GM12801 (cell line): ENCODE measurements at regions not wholly inside any gene's neighbourhood (a gene's known extent, or its start where the extent isn't known, plus 50 kb on each side); places are given as distances from the start of the nearest gene placed in this dataset.

ENCODE experiments used
- TF ChIP-seq, protein P1 (sequence below): IDR thresholded peaks from one replicate; pipeline ENCODE4 v1.5.1; 2011; ENCODE audit warnings: control low read depth; ENCODE audit not compliant: insufficient read length; ENCODE audit errors: extremely low read depth

DNA sequence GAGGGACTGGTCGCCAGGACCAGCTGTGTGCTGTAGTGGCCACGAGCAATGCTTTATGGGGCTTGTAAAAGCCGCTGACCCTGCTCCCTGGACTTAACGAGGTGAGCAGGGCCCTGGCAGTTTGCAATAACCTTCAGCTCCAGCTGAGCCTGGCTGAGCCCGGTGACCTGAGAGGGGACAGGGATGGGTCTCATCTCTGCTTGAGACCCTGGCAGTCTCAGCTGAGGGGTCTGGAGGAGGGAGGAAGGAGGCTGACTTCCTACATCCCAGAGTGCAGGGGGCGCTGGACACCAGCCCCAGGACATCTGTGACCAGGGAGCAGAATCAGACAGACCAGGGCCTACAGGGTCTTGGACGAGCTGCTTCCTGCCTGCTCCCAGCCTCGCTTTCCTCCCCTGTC lies 277.5 kb upstream of the MVB12B start:
- TF ChIP-seq, protein P1, sequence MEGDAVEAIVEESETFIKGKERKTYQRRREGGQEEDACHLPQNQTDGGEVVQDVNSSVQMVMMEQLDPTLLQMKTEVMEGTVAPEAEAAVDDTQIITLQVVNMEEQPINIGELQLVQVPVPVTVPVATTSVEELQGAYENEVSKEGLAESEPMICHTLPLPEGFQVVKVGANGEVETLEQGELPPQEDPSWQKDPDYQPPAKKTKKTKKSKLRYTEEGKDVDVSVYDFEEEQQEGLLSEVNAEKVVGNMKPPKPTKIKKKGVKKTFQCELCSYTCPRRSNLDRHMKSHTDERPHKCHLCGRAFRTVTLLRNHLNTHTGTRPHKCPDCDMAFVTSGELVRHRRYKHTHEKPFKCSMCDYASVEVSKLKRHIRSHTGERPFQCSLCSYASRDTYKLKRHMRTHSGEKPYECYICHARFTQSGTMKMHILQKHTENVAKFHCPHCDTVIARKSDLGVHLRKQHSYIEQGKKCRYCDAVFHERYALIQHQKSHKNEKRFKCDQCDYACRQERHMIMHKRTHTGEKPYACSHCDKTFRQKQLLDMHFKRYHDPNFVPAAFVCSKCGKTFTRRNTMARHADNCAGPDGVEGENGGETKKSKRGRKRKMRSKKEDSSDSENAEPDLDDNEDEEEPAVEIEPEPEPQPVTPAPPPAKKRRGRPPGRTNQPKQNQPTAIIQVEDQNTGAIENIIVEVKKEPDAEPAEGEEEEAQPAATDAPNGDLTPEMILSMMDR = no peak

DNA sequence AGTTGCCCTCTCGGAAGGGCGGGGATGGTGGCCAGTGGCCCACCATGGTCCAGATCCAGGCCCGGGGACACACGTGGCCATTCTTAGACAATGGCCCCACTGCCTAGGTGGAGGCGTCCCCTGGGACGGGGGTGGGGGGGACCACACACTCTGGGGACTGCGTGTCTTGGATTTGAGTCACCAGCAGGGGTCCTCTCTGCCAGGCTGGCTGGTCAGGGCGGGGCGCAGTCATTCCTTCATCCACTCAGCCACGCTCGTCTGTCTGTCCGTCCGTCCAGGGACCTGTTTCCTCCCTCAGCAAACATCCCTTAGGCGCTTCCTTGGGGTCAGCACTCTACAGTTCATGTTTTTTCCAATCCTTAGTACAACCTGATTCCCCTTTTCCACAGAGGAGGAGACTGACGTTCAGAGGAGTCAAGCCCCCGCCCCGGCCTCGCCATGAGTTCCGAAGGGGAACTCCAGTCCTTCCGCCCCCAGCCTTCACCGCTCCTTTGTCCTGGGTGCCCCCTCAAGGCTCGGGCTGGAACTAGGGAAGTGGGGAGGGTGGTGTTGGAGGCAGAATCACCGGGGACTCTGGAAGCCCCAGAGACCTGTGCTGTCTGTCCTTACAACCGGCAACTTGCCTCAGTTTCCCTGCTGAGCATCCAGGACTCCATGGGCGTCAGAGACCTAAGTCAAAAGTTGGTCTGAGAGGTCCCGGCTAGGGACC lies 276.6 kb upstream of the MVB12B start:
- TF ChIP-seq, protein P1 = no peak

DNA sequence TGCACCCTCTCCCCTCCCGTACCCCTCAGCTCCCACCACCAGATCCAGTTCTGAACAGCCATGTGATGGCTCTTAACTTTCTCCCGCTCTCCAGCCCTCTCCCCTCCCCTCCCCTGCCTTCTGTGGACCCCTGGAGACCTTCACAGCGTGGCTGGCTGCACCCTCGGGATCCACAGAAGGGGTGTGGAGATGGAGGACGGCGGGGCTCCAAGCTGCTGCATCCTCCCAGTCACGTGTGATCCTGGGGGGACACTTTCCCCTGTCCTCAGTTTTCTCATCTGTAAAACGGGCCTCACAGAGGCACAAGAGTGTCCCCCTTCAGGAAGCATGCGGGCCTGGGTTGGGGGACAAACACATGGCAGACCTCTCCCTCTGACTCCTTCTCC lies 276.0 kb upstream of the MVB12B start:
- TF ChIP-seq, protein P1 = no peak

DNA sequence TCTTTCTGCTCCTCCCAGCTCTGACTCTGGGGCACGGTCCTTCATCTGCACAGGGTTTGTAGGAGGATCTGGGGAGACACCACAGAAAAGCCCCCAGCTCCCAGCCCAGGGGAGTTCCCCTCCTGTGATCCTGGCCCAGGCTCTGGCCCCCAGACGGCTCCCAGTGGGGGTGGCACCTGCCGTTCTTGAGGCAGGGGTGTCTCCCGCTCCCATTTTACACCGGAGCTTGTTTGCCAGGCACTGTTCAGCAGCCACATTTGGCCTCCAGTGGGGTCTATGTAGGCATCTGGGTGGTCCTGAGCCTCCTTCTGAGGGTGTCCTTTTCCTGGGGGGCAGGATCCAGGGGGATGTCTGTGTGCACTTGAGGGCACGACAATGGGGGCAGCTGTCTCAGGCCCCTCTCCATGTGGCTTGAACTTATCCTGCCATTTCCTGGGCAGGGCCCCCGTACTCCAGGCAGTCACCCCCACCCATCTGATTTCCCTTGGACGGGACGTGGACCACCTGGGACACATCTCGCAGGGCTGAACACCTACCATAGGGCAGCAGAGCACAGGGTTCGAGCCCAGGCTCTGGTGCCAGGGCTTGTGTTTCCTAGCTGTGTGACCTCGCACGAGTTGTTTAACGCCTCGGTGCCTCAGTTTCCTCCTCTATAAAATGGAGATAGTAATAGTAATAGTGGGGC lies 275.0 kb upstream of the MVB12B start:
- TF ChIP-seq, protein P1 = no peak

DNA sequence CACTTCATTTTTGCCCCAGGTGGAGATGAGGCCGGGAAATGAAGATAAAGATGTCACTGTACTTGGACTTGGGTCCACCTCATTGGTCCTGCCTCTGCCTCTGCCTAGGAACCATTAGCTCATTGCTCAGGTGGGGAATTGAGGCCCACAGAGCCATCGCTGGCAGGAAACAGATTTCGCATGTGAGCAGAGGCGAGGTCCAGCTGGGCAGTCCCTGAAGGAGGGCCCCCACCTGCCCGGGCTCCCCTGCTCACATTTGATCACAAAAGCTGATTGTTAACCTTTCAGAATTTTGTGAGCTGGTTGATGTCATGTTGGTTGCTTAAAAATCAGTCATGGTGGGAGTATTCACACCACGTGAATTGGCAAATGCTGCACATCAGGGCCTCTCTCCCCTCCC lies 273.8 kb upstream of the MVB12B start:
- TF ChIP-seq, protein P1 = no peak

DNA sequence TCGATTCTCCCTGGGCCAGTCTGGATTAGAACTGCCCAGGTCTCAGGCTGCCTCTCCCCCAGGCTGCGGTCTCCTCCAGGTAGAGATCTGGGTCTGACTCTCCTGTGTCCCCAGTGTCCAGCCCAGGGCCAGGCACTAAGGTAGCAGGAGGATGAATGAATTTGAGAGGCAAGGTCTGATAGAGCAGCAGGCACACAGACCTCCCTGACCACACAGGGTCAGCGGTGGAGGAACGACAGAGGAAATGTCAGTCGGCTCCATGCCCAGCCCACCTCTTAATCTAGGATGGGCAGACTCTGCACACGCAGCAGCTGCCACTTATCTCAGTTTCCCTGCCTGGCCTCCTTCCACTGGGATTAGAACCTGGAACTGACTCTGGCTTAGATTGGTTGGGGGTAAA lies 272.7 kb upstream of the MVB12B start:
- TF ChIP-seq, protein P1 = no peak

DNA sequence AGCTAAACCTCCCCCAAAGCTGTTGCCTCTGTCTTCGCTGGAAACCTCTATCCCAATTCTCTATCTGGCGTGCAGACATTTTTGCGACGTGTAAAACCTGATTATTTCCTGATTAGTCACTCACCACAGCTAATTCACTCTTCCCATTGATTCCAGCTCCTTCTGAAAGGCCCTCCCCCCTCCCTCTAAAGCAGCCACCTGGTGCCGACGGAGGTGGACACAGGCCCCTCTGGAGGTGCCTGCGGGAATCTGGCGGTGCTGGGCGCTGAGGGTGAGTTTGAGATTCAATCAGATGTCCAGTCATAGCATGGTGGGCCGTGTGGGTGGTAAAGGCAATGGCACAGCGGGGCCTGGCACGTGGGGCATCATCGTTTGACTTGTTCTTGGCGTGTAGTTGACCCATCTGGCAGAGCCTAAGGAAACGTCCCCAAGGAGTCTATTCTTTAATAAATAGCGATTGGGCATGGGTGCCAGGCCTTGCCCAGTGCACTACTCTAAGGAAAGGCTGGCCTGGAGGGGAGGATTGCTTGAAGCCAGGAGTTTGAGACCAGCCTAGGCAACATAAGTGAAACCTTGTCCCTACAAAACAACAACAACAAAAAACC lies 271.1 kb upstream of the MVB12B start:
- TF ChIP-seq, protein P1 = no peak
